ENCODE measurements at regions not wholly inside any gene's neighbourhood (a gene's known extent, or its start where the extent isn't known, plus 50 kb on each side); places are given as distances from the start of the nearest gene placed in this dataset.

DNA sequence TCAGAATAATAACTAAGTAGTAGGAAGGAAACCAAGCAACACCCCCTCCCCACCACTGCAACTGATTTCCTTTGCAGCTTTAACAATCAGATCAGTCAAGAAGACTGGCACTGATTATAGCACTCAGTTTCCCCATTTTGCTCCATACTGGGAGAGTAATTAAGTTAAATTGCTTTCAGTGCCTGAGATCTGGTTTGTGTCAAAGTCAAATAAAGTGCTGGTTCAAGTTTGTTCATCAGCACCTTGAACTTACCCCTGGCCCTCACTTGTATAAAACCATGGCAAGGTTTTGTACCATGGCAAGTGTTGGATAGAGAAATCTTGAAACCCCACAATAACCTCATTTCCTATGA, 290.2 kb upstream of the SEMA6A start:
- ChIA-PET CTCF (interaction anchor here (1.1 to 1.5 kb wide), 6 partner anchors 17 to 288 kb away, joined by 3 to 6 read pairs (median 3); no protein-coding TSS in a partner anchor), POLR2A (no interaction called here)
- TF ChIP-seq, protein P1, sequence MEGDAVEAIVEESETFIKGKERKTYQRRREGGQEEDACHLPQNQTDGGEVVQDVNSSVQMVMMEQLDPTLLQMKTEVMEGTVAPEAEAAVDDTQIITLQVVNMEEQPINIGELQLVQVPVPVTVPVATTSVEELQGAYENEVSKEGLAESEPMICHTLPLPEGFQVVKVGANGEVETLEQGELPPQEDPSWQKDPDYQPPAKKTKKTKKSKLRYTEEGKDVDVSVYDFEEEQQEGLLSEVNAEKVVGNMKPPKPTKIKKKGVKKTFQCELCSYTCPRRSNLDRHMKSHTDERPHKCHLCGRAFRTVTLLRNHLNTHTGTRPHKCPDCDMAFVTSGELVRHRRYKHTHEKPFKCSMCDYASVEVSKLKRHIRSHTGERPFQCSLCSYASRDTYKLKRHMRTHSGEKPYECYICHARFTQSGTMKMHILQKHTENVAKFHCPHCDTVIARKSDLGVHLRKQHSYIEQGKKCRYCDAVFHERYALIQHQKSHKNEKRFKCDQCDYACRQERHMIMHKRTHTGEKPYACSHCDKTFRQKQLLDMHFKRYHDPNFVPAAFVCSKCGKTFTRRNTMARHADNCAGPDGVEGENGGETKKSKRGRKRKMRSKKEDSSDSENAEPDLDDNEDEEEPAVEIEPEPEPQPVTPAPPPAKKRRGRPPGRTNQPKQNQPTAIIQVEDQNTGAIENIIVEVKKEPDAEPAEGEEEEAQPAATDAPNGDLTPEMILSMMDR (IDR thresholded peaks at IDR 0.05; ENCODE audit: control extremely low read depth, extremely low read depth, low read depth, missing control alignments): no peak
- no peak for DNase-seq (ENCODE audit: extremely low spot score)

DNA sequence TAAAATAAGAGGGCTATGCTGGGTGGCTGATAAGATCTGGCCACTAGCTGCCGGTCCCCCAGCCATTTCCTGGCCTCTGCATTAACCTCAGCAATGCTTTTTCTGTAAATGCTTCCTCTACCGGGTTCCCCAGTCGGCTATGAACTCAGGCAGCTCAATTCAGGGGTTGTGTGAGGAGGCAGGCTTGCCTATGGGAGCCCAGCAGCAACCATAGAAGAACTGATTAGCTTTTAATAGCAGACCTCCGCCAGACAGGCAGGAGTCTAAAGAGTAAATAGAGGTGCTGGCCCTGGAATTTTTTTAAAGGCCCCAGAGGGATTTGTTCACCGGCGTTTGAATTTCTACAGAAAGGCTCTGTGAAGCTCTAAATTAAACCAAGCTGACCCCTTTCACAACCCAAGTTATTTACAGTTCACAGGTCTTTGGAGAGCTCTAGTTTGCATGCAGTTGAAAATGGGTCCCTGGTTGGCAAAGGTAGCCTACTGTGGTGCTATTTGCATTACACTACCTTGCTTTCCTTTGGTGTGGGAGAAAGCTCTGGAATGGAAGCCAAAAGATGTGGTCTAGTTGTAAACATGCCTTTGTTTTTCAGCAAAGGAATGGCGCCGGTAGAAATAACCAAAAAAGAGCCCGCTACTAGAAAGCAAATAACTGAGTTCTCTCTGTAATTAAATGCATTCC, 289.7 kb upstream of the SEMA6A start:
- ChIA-PET CTCF (interaction anchor here (0.7 to 1.5 kb wide), 8 partner anchors 10 to 288 kb away, joined by 3 to 6 read pairs (median 3); no protein-coding TSS in a partner anchor), POLR2A (no interaction called here)
- DNase-seq (ENCODE audit: extremely low spot score): no peak
- TF ChIP-seq, protein P1 (IDR thresholded peaks at IDR 0.05; ENCODE audit: control extremely low read depth, extremely low read depth, low read depth, missing control alignments): no peak

DNA sequence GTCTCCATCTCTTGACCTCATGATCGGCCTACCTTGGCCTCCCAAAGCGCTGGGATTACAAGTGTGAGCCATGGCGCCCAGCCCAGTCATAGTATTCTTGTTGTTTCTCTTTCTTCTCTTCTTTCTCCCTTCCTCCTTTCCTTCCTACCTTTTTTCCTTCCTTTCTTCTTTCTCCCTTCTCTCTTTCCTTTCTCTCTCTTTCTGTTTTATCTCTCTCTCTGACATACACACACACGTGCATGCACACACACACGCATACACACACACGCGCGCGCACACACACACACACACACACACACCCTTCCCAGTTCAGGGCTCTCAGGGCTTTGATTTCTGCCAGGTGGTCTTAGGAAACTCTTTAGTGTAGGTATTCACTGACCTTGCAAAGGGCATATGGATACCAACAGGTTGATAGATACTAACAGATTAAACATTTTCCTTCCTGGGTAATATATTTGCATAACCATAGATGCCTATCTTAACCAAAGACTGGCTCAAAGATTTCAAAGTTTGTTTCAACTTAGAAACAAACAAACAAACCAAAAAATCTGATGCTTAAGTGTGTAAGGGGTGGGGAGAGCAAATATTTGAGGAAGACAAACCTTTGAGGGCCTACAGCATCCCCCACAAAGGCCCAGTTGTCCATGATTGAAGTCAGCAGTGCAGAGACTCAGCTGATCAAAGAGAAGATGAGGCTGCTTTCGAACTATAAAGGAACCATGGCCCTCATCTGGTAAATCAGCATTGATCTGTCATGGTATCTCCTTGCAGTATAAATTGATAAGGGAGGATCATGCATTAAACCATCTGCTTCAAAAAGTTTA, 288.2 kb upstream of the SEMA6A start:
- POLR2A ChIA-PET: no interaction called here
- TF ChIP-seq, protein P1 (IDR thresholded peaks at IDR 0.05; ENCODE audit: control extremely low read depth, extremely low read depth, low read depth, missing control alignments): no peak
- no peak for DNase-seq (ENCODE audit: extremely low spot score)
- CTCF ChIA-PET: interaction anchor here (1.2 to 1.9 kb wide), 3 partner anchors 10 to 22 kb away, joined by 3 to 6 read pairs (median 4); no protein-coding TSS in a partner anchor

DNA sequence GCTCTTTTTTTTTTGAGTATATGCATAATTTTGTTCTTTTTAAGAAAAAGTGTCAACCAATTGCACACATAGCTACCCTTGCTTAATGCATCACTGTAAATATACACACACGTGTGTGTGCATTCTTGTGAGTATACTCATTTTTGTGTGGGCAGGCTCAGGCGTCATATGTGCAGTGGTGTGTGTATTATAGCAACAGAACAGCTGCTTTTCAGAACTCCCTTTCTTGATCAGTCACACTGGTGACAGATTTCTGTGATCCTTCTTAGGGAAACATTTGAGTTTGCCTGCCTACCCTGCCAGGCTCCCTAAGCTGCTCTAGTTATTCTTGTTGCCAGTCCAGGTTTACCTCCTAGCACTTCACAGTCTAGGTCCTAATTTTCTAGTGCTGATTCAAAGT, 287.0 kb upstream of the SEMA6A start:
- POLR2A ChIA-PET: interaction anchor here (0.6 kb wide), 1 partner anchor 9 kb away, joined by 6 read pairs; no protein-coding TSS in a partner anchor
- no peak for DNase-seq (ENCODE audit: extremely low spot score)
- TF ChIP-seq, protein P1 (IDR thresholded peaks at IDR 0.05; ENCODE audit: control extremely low read depth, extremely low read depth, low read depth, missing control alignments): no peak
- CTCF ChIA-PET: interaction anchor here (0.9 to 1.9 kb wide), 6 partner anchors 9 to 287 kb away, joined by 3 to 6 read pairs (median 4); no protein-coding TSS in a partner anchor

DNA sequence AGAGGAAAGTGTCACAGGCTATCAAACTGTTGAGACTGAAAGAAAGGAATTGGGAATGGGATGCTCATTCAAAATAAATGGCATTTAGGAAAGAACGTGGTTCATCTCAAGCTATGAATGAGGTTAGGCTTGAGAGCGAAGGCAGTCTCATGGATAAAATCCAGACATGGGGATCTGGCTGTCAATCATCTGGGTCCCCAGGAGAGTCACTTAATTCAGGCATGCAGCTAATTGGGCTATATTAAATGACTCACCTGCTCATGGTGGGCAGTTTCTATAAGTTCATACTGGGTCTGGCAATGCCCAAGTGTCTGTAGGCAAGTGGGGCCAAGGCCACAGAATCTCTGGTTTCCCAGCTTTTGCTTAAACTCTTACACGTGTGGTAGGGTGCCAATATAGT, 286.5 kb upstream of the SEMA6A start:
- POLR2A ChIA-PET: no interaction called here
- TF ChIP-seq, protein P1 (IDR thresholded peaks at IDR 0.05; ENCODE audit: control extremely low read depth, extremely low read depth, low read depth, missing control alignments): no peak
- CTCF ChIA-PET: interaction anchor here (0.9 to 1.9 kb wide), 6 partner anchors 8 to 286 kb away, joined by 3 to 6 read pairs (median 4); no protein-coding TSS in a partner anchor
- no peak for DNase-seq (ENCODE audit: extremely low spot score)

DNA sequence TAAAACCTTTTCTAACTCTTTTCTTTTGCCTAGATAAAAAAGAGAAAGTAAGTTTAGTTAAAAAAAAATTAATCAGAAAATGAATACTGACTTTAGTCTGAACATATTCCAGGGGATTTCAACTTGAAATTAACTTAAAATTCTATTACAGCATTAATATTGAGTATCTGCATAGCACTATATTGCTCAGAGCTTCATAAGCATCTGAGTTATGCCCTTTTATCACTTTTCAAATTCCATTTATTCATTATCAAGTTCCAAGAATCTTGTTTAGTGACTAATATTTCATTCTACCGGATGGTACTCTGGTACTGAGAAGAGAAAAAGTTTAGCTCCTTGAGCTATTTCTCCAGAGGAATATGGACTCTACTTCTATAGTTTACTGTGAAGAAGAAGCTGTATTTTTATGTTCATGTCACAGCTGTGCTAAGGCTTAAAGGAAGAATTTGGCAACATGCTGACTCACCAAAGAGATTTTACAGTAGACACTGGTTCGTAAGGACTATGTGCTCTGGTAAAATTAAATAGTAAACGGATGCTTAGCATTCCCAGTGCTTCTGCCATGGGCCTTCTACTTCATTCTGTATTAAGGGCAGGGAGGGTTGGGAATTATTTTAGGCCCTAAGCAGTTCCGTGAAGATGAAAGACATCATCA, 285.2 kb upstream of the SEMA6A start:
- ChIA-PET CTCF (no interaction called here), POLR2A (no interaction called here)
- no peak for DNase-seq (ENCODE audit: extremely low spot score)
- TF ChIP-seq, protein P1 (IDR thresholded peaks at IDR 0.05; ENCODE audit: control extremely low read depth, extremely low read depth, low read depth, missing control alignments): no peak
